Thoracic aorta (tissue), 2 donors: ENCODE measurements at regions not wholly inside any gene's neighbourhood (a gene's known extent, or its start where the extent isn't known, plus 50 kb on each side); places are given as distances from the start of the nearest gene placed in this dataset.

ENCODE experiments used
- ATAC-seq: fragments of 150-250 bp; one replicate; pipeline ENCODE4 v1.8.0; 2017; ENCODE audit warnings: low read depth; ENCODE audit not compliant: insufficient number of reproducible peaks, low FRiP score
- DNase-seq: peaks from one replicate; pipeline ENCODE4 v3.0.0-alpha.2; 2020; ENCODE audit warnings: low spot score
- H3K27ac ChIP-seq, 2 donors: fragments of 200-600 bp; sonication (generic); 1 replicate in 1 of 2; 2 replicates in 1 of 2; pipeline ENCODE4 v1.5.1; 2016; ENCODE audit warnings: mild to moderate bottlenecking in 2 of 2, moderate library complexity in 2 of 2
- H3K27me3 ChIP-seq: fragments of 200-600 bp; sonication (generic); replicated peaks from 2 replicates; pipeline ENCODE4 v1.6.0; 2016; ENCODE audit warnings: mild to moderate bottlenecking; ENCODE audit not compliant: insufficient read depth
- H3K36me3 ChIP-seq: fragments of 200-600 bp; sonication (generic); one replicate; pipeline ENCODE4 v1.5.1; 2016
- H3K4me1 ChIP-seq, 2 donors: fragments of 200-600 bp; sonication (generic); 1 replicate in 1 of 2; 2 replicates in 1 of 2; pipeline versions ENCODE4 v1.5.1 to v1.6.0; 2016; ENCODE audit warnings: low read depth in 2 of 2, mild to moderate bottlenecking in 1 of 2; ENCODE audit not compliant: control insufficient read depth in 1 of 2
- H3K4me3 ChIP-seq: fragments of 200-600 bp; sonication (generic); 2 replicates; pipeline ENCODE4 v1.5.1; 2016; ENCODE audit warnings: mild to moderate bottlenecking
- H3K9me3 ChIP-seq: fragments of 200-600 bp; sonication (generic); 2 replicates; pipeline ENCODE4 v1.5.1; 2016
- TF ChIP-seq, protein P1 (sequence below): fragments of 200-600 bp; sonication (generic); IDR thresholded peaks from one replicate; pipeline ENCODE4 v1.5.1; 2019; ENCODE audit warnings: antibody characterized with exemption

GRCh38 chr9:14439555-14439954 is 125.6 kb upstream of the NFIB start:
- Histone ChIP-seq H3K4me1 (no peaks in the 10 kb centered on the region), H3K27ac (no peak overlapping the region), H3K4me3 (no peak overlapping the region), H3K9me3 (no peaks in the 10 kb centered on the region), H3K36me3 (no peaks in the 10 kb centered on the region), H3K27me3 (no peaks in the 10 kb centered on the region)
- ATAC-seq (no peak), DNase-seq (no peak)
- TF ChIP-seq, protein P1, sequence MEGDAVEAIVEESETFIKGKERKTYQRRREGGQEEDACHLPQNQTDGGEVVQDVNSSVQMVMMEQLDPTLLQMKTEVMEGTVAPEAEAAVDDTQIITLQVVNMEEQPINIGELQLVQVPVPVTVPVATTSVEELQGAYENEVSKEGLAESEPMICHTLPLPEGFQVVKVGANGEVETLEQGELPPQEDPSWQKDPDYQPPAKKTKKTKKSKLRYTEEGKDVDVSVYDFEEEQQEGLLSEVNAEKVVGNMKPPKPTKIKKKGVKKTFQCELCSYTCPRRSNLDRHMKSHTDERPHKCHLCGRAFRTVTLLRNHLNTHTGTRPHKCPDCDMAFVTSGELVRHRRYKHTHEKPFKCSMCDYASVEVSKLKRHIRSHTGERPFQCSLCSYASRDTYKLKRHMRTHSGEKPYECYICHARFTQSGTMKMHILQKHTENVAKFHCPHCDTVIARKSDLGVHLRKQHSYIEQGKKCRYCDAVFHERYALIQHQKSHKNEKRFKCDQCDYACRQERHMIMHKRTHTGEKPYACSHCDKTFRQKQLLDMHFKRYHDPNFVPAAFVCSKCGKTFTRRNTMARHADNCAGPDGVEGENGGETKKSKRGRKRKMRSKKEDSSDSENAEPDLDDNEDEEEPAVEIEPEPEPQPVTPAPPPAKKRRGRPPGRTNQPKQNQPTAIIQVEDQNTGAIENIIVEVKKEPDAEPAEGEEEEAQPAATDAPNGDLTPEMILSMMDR = no peak

DNA sequence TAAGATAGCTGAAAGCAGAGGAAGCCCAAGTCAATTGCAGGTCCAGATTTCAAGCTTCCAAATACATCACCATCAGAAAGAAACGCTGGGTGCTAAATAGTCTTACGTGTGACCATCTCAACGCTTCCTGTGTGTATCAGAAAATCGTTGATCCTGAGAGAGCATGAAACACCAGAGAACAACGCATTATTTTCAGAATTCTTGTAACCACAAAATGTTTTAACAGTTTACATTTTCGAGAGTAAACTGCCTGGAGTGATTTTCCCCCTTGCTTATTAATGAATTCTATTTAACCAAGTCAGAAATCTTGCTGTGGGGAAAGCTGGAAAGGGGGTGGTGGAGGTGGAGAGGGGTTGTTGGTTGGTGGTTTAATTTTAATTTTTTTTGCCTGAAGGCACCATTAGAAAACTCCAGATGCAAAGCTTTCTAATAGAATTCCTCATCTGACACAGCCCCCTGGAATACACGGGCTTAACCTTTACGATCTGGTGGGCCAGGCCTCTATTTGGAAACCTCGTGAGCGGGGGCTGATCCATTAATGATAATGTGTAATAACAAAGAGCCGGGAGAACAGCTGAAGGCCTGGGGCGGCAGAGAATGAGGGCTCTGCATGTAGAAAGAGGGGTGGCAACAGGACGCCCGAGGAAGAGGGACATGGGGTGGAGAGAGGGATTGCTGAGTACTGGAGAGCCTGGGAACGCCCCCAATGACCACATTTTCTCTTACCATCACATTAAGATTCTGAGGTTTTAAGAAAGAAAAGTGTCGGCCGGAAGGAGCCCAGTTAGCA is 124.5 kb upstream of the NFIB start:
- ATAC-seq = no peak
- Histone ChIP-seq H3K4me3 (no peak overlapping the region), H3K9me3 (no peaks in the 10 kb centered on the region), H3K27ac (no peak overlapping the region), H3K27me3 (no peaks in the 10 kb centered on the region), H3K36me3 (no peaks in the 10 kb centered on the region), H3K4me1 (peaks cover 0 to 2% of the 10 kb centered on the region in 2 donors)
- TF ChIP-seq, protein P1 = no peak
- DNase-seq = no peak

DNA sequence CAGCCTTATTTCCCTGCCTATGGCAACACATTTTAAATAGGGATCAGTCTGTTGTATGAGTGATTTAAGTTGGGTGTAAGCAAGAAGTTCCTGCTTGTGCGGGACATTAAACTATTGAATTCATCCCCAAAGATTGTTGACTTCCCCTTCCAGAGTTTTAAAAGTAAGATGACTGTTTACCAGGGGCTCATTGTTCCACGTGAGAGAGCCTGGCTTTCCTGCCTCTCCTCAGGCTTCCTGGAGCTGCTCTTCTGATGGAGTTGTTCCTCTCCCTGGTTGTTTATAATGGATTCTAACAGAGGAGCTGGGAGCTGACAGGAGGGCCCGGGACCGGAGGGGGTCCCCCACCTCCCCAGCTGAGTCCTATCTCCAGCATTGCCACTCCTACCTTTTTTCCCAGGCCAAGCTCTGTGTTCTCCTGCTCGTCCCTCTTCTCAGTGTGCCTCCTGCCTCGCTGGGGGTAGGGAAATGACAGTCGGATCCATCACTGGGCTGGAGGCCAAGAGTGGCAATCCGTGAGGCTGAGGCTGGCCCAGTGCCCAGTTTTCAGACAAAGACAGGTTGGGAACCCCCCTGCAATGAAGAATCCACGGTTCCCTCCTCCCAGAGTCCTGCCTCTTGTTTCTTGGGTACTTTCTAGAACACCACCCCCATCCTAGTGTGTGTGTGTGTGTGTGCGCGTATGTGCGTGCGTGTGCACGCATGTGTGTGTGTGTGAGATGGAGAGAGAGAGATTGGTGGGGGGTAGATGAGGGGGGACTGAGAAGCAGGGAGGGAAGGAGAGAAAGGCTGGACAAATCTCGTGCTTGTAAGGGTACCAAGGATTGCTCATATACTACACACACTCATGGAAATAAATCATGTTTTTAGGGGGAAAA is 123.7 kb upstream of the NFIB start:
- Histone ChIP-seq H3K9me3 (no peaks in the 10 kb centered on the region), H3K36me3 (no peaks in the 10 kb centered on the region), H3K27me3 (no peaks in the 10 kb centered on the region), H3K4me1 (peaks cover 0 to 8% of the 10 kb centered on the region in 2 donors), H3K27ac (no peak overlapping the region), H3K4me3 (no peak overlapping the region)
- ATAC-seq = no peak
- no peak for DNase-seq
- TF ChIP-seq, protein P1 = no peak

- Histone ChIP-seq H3K27me3 (no peaks in the 10 kb centered on the region), H3K4me3 (no peak overlapping the region), H3K9me3 (no peaks in the 10 kb centered on the region), H3K27ac (no peak overlapping the region), H3K36me3 (no peaks in the 10 kb centered on the region), H3K4me1 (peaks cover 0 to 8% of the 10 kb centered on the region in 2 donors)
- DNase-seq (no peak), ATAC-seq (no peak)
- TF ChIP-seq, protein P1 = no peak
Observed at GRCh38 chr9:14435871-14436270, 121.9 kb upstream of the NFIB start.
